GM19397 (cell line): ENCODE measurements at regions not wholly inside any gene's neighbourhood (a gene's known extent, or its start where the extent isn't known, plus 50 kb on each side); places are given as distances from the start of the nearest gene placed in this dataset.

Experiments used
- ATAC-seq: cut with Tn5 transposase; IDR thresholded peaks from one replicate; pipeline ENCODE4 v1.9.1; 2021; ENCODE audit warnings: mild to moderate bottlenecking, moderate library complexity; ENCODE audit not compliant: unreplicated experiment

GRCh38 chr1:219774386-219774785 is 154.0 kb downstream of the SLC30A10 start:
- ATAC-seq, result no peak

- ATAC-seq, result peak; percentile 95
Measured at GRCh38 chr1:219773775-219774174, 154.6 kb downstream of the SLC30A10 start.

GRCh38 chr1:219773110-219773509 is 155.2 kb downstream of the SLC30A10 start:
- ATAC-seq, result no peak

GRCh38 chr1:219772265-219773036 is 155.9 kb downstream of the SLC30A10 start:
- no peak for ATAC-seq

GRCh38 chr1:219771080-219771479 is 157.3 kb downstream of the SLC30A10 start:
- no peak for ATAC-seq

GRCh38 chr1:219763321-219763720 is 150.4 kb upstream of the ZC3H11B start:
- no peak for ATAC-seq

GRCh38 chr1:219761208-219761860 is 148.4 kb upstream of the ZC3H11B start:
- ATAC-seq, result no peak

GRCh38 chr1:219759095-219759494 is 146.2 kb upstream of the ZC3H11B start:
- ATAC-seq, result no peak

- ATAC-seq, result no peak
Measured at GRCh38 chr1:219757890-219758289, 145.0 kb upstream of the ZC3H11B start.

GRCh38 chr1:219755234-219755633 is 142.3 kb upstream of the ZC3H11B start:
- no peak for ATAC-seq

- ATAC-seq, result no peak
Measured at GRCh38 chr1:219754767-219755166, 141.9 kb upstream of the ZC3H11B start.

- no peak for ATAC-seq
Measured at GRCh38 chr1:219753914-219754313, 141.0 kb upstream of the ZC3H11B start.

- ATAC-seq, result no peak
Measured at GRCh38 chr1:219752645-219753044, 139.7 kb upstream of the ZC3H11B start.

- no peak for ATAC-seq
Measured at GRCh38 chr1:219751870-219752507, 139.1 kb upstream of the ZC3H11B start.

- no peak for ATAC-seq
Measured at GRCh38 chr1:219749370-219749769, 136.5 kb upstream of the ZC3H11B start.

GRCh38 chr1:219746141-219746540 is 133.2 kb upstream of the ZC3H11B start:
- no peak for ATAC-seq

GRCh38 chr1:219744652-219745469 is 132.0 kb upstream of the ZC3H11B start:
- ATAC-seq, result no peak

GRCh38 chr1:219741011-219741970 is 128.4 kb upstream of the ZC3H11B start:
- ATAC-seq, result no peak

- no peak for ATAC-seq
Measured at GRCh38 chr1:219733511-219734174, 120.7 kb upstream of the ZC3H11B start.
